ENCODE measurements at regions not wholly inside any gene's neighbourhood (a gene's known extent, or its start where the extent isn't known, plus 50 kb on each side); places are given as distances from the start of the nearest gene placed in this dataset.

DNA sequence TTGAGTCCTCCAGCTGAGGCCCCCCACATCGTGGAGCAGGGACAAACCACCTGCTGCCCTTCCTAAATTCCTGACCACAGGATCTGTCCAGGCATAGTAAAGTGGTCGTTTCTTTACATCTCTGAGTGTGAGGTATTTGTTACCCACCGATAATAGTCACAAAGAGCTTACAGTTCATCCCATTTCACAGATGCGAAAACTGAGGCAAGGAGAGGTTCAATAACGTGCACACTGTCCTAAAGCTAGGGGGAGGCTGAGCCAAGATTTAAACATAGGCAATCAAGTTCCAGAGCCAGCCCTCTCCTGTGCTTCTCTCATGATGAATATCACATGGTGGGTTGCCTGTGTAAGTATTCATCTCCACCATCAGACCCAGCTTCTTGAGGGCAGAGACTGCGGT is 135.4 kb downstream of the CCT6B start:
- DNase-seq (ENCODE audit: low read depth), result no peak

DNA sequence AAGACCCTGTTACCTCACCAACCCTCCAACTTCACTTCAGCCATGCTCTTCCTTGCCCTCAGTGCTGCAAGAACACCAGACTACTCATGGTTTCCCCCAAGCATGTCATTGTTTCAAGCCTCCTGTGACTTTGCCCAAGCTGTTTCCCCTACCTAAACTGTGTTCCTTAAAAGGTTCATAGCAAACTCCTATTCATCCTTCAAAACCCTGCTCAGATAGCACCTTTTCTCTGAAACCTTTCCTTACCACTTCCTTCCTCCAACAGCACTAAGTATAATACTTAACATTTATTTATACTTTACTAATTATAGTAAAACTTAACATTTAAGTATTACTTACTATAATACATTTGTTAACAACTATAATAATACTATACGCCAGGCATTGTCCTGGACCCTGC is 136.2 kb downstream of the CCT6B start:
- DNase-seq (ENCODE audit: low read depth), result no peak

DNA sequence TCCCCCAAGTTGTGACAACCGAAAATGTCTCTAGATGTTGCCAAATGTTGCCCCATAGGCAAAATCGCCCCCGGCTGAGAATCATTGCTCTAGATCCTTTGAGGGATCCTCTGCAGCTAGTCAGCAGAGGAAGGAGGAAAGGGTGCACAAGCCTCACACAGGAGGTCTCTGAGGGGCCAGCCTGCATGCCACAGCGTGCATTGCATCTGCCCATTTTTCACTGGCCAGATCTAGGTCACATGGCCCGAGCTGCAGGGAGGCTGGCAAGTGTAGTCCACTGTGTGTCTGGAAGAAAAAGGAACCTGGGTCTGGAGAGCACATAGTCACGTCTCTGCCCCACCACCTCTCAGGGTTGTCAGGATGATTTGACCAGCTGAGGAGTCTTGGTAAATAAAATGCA is 138.2 kb downstream of the CCT6B start:
- DNase-seq (ENCODE audit: low read depth), result no peak

DNA sequence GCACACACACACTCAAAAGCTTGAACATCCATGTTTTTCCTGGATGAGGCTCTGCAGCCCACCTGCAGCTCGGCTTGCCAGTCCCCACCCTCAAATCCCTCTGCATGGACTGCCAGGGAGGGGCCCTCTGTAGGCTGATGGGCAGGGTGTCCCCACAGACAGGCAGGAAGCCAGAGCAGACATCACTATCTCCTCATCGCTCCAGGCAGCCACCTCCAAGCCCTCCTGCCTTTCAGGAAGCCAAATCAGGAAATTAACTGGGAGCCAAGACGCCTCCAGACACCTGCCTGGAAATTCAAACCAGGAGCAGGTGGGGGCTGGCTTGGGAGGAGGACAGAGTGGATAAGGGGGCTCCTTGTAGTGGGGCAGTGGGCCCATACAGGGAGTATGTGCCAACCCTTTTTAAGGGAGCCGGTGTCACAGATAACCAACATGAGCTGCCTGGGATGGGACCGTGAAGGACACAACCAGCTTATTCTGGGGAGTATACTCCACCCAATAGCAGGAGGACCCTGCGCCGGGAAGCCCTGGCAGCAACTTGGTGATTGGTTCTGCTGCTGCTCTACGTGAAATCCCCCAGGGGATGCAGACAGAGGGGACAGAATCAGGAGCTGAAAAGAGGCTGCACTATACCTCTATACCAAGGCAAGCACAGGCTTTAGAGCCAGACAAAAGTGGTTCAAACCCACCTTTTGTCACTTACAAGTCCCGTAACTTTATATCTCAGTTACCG is 139.1 kb downstream of the CCT6B start:
- DNase-seq (ENCODE audit: low read depth), result no peak

DNA sequence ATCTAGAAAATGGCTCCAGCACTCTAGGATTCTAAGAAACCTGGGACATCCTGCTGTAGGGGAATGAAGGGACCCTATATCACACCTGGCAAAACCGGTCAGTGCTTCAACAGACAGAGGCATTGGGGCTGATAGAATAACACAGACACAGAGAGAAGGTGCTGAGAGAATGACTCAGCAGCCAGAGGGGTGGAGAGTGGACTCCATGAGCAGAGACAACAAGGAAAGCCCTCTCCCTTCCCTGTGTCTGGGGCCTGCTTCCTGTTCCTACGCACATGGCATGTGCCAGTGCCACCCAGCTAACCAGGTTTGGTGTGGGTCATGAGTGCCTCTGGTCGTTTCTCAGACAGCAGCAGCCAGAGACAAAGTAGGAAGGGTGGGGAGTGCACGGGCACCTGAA is 140.3 kb downstream of the CCT6B start:
- peak; percentile 3 for DNase-seq (ENCODE audit: low read depth)

DNA sequence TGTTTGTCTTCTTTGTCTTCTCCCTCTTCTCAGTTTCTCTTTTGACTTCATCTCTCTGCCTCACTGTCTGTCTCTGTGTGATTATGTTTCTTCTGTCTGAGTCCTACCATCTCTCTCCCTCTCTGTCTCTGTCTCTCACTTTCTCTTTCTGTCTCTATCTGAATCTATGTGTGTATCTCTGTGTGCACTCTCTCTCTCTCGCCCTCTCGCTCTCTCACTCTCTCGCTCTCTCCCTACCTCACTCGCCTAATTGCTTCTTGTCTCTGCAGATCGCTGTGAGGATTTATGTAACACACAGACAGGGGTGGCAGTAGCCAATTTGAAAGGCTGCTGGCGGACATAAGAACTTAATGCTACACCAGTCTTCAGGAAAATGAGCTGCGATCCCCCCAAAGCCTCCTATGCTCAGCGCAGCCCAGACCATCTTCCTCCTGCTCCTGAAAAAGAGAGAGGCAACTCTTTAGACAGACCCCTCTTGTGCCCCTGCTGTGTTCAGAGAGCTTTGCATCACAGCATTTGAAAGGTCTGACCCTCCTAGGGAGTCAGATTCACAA is 140.9 kb downstream of the CCT6B start:
- DNase-seq (ENCODE audit: low read depth), result no peak

DNA sequence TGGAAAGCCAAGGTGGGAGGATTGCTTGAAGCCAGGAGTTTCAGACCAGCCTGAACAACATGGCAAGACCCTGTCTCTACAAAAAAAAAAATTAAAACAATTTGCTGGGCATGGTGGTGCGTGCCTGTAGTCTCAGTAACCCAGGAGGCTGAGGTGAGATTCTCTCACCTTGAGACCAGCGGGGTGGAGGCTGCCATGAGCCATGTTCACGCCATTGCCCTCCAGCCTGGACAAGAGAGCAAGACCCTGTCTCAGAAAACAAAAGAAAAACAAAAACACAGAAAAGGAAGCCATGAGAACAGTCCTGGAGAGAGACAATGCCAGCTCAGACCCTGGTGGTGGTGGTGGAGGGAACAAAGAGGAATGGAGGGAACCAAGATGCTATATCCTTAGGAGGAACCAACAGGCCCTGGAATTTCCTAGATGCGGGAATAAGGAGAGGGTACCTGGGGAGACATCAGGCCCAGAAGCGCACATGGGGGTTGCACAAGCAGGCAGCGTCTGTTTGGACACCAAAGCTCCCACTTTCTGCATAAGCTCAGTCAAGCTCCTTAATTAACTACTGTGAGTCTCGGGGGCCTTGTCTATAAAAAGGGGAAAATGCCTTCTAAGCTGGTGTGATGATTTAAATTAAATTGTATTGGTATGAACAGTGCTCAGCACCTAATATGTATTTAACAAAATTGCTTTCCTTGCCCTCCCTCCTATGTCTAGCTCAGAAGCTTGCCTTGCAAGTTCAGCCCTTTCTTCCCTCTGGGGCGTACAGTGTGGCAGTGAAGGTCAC is 143.8 kb downstream of the CCT6B start:
- no peak for DNase-seq (ENCODE audit: low read depth)

DNA sequence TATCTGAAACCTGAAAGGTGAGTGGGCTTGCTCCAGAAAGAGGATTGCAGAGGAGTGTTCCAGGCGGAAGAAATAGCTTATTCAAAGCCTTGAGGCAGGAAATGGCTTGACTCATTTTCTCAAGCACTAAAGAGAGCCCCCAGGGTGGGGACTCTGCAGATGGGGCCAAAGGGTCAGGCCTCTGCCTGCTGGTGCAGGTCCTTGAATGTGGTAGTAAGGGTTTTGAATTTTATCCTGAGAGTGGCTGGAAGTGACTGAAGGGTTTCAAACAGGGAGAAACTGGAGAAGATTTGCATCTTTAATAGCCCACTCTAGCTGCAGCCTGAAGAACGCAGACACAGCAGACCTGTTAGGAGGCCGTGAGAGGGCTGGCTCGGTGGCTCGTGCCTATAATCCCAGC is 144.4 kb downstream of the CCT6B start:
- no peak for DNase-seq (ENCODE audit: low read depth)

DNA sequence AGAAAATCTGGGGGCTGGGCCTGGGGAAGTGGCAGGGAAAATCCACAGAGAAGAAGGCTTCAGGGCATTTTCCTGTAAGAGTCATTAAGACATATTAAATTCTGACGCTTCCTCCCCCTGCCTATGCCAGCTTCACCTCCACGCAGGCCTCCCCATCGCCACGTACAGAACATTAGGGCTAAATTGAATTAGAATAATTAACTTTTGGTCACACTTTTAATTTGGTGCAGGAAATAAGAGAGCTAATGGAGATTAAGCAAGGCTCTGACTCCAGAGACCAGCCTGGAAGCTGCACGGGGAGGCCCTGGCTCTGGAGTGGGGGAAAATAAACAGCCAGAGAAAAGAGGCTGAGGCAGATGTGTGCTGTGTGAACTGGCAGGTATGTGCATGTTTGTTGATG is 148.0 kb downstream of the CCT6B start:
- no peak for DNase-seq (ENCODE audit: low read depth)

DNA sequence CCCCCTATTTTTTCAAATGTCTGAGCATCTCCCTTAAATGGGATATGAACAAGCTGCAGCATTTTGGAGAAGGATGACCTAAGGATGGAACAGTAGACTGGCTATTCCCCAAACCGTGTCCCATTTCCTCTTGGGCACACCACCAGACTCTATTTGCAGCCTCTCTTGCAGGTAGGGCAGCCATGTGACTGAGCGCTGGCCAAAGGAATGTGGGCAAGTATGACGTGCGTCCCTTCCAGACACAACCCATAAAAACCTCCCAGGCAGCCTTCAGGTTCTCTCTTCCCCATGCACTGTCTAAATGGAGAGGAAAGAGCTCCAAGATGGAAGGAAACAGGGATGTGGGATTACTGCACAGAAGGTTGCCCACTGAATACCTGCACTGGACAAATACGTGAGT is 149.7 kb downstream of the CCT6B start:
- no peak for DNase-seq (ENCODE audit: low read depth)

DNA sequence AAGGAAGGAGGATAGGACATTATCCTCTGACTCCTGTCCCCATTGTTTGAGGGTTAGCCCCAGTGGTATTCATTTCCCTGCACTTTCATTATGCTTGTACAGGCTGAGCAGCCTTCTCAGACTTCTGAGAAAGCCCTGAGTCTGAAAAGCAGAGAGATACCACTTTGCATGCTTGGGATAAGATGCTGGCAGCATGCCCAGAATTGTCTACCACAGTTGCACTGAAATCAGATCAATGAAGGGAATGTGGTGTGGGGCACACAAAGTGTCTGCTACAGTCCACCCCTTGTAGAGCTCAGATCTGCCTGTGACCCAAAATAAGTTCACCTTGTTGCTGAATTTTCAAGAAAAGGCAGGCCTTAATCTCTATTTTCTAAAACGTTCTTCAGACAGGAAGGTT is 160.6 kb downstream of the CCT6B start:
- DNase-seq (ENCODE audit: low read depth), result no peak

DNA sequence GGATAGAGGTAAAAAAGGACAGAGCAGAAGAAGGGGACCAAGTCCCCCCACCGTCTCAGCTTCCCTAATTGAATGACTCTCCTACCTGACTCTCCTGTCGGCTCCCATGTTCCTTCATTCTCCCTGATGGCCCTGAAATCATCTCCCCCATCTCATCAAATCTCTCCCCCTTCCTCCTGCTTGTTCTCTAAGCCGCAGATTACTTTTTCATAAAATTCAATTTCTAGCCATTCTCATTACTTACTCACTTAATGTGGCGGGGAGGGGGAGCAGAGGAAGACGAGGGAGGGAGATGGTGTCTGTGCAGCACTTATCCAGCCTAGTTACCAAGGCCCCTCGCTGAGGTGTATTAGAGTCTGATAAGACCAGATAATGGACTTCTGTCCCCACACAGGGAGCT is 161.5 kb downstream of the CCT6B start:
- no peak for DNase-seq (ENCODE audit: low read depth)

DNA sequence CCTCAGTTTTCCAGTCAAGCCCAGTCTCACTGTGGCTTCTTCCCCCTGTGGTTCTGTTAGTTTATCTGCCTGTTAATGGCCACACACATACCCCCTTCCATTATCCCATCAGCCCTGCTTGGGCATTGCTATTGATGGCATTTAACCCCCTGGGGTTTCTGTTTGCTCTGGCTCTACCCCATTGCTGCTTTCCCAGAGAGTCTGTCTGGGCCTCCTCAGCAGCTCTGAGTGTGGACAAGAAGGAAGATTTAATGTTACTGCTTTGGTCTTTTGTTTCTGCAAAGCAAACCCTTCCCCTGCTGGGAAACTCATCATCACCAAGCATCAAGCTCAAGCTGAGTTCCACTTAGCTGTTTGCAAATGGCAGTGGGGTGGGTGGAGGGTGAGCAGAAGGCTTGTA is 162.7 kb downstream of the CCT6B start:
- no peak for DNase-seq (ENCODE audit: low read depth)

DNA sequence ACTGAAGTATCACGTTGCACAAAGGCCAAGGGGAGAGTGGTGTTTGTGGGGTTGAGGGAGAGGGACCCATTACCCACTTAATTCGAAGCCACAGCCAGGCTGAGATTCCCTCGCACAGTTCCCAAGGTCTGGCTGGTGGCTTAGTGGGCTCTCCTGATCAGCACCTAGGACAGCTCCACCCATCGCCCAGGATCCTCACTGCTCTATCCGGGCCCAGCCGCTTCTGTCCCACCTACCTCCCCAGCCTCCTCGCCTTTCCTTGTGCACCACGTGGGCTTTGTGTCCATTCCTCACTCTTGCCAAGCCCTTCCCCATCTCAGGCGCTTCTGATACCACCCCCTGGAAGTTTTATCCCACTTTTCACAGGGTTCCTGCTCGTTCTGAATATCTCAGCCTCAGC is 163.5 kb downstream of the CCT6B start:
- peak; percentile 48 for DNase-seq (ENCODE audit: low read depth)

DNA sequence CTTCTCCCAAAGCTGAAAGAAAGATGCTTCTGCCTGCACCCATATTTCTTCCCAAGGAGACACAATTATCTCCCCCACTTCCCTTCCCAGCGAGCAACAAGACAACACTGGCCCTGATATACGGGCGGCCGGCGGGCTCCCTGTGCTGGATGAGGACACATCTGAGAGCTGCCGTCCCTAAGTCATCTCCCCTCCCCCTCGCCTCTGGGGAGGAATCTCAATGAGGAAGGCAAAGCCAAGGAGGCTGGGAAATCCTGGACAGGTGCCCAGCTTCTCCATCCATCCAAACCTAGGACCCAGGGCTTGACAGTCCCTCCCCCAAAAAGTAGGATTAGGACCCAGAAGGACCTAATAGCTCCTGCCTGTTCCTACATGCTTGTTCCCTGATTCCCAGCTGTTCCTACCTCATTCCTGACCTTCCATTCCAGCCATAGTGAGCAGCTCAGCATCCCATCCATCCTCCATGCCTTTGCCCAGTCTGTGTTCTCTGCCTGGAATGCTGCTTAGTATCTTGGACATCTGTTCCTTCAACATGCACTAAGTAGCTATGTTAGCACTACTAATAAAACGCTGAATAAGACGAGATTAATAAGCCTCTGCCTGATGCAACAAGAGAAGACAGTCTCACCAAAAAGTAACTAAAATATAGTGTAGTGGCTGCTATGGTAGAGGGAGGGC is 167.9 kb downstream of the CCT6B start:
- DNase-seq (ENCODE audit: low read depth), result no peak

DNA sequence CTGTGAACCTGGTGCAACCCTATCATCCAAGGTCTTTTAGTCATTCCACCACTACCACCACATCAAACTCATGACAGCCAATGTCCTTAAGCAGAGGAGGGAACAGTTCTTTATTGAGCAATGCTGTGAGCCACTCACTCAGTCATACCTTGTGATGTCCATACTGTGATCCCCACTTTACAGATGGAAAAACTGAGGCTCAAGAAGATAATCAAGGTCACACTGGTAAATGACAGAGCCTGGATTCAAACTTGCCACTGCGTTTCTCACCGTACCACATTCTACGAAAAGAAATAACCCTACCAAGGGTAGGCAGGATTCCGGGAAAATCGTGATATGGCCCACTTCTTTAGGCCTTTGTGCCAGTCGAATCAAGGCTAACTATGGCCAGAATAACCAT is 172.6 kb downstream of the CCT6B start:
- no peak for DNase-seq (ENCODE audit: low read depth)

DNA sequence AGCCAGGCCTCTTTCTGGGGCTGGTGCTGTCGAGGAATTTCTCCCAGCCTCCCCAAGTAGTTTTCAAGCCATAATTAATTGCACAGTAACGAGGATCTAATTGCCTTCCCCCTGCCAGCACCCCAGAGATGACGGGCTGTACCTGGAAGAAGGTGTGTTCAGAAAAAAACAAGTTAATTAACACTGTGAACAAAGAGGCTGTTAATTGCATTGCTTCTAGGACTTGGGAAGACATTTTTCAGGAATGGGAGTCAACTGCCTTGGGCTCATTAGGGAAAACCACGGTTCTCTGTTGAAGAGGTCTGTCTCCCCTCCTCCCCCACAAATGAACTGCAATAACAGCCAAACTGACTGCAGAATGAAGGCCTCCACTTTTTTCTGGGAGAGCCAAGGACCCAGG is 176.7 kb downstream of the CCT6B start:
- DNase-seq (ENCODE audit: low read depth), result no peak

DNA sequence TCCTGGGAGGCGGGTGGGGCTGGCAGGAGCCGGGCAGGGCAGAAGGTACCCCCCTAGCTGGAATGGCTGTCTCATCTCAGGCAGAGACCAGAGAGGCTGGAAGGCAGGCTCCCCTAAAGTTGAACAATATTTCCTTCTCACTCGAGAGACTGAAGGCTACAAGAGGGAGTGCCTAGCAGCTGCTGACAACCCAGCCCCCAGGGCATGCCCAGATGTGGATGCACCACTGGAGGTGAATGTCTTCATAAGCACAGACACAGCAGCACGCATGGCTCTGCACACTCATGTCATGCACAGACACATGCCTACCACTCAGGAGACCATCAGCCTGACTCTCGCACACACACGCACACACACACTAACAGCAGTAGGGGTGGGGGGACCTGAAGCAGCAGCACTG is 179.0 kb downstream of the CCT6B start:
- DNase-seq (ENCODE audit: low read depth), result no peak

DNA sequence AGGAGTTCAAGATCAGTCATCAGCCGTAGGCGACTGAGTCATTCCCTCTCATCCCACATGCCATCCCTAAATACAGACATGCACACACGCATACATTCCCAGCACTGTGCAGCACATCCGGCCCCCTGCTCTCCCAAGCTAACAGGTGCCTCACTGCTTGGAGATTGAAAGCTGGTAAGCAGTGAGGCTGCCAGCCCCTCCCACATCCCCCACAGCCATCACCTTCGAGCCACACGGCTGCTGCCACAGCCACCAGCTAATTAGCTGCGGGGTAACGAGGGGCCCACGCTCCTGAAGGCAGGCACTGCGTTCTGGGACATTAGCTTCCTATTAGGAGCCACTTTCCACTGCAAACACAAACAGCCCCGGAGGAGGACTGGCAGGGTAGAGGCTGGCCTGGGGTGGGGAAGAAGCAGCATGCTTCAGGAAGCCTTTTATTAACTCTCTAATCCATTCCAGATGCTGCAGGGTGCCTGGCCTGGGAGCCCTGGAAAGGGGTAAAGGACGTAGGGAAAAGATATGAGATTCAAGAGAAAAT is 179.6 kb downstream of the CCT6B start:
- DNase-seq (ENCODE audit: low read depth), result peak; percentile 77

DNA sequence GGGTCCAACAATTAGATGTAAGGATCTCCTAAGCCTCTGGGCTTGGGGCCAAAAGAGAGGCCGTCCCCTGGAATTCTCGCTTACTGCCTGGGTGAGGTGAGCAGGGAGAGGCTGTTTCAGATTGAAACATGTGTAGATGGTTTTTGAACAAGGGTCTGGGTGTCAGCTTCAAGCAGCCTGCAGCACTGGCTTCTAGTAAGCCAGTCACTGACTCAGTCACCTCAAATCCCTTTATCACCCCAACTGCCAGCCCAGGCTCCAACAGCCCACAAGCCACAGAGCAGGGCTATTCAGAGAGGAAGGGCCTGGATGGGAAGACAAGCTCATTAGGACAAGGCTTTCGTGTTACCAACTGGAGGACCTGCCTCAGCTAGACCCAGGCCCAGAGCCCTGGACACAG is 180.2 kb downstream of the CCT6B start:
- peak; percentile 22 for DNase-seq (ENCODE audit: low read depth)

DNA sequence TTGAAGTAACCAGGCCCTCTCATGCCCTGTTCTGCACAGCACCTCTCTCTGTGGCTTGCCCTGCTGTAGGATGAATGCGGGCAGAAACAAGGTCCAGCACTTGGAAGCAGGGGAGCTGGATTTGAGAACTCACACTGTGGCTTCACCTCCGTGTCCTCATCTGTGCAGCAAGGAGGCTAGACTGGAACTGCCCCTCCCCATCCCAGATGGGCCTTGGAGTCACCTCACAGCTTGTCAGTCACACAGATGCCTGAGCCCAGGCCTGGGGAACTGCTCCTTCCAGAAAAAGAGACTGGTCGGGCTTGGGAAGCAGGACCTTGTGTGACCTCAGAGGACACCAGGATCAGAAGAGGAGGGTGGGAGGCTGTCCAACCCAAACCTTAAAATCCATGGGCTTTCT is 180.8 kb downstream of the CCT6B start:
- no peak for DNase-seq (ENCODE audit: low read depth)
